GM21717 (cell line): ENCODE measurements at regions not wholly inside any gene's neighbourhood (a gene's known extent, or its start where the extent isn't known, plus 50 kb on each side); places are given as distances from the start of the nearest gene placed in this dataset.
A peak's percentile ranks its signal among the peaks of the same experiment; 100 is the strongest.

ENCODE experiments used
- ATAC-seq: cut with Tn5 transposase; IDR thresholded peaks from one replicate; pipeline ENCODE4 v1.9.1; 2021; ENCODE audit warnings: mild to moderate bottlenecking, moderate library complexity; ENCODE audit not compliant: unreplicated experiment

- ATAC-seq = no peak
Measured at GRCh38 chr6:159100395-159101182, 55.8 kb upstream of the TAGAP start.

GRCh38 chr6:159099961-159100360, 55.2 kb upstream of the TAGAP start:
- ATAC-seq = no peak

GRCh38 chr6:159099276-159099675, 54.5 kb upstream of the TAGAP start:
- ATAC-seq = no peak

GRCh38 chr6:159098636-159099106, 53.9 kb upstream of the TAGAP start:
- no peak for ATAC-seq

- no peak for ATAC-seq
Measured at GRCh38 chr6:159097256-159097655, 52.5 kb upstream of the TAGAP start.

- no peak for ATAC-seq
Measured at GRCh38 chr6:159095616-159096015, 50.8 kb upstream of the TAGAP start.

GRCh38 chr6:159094444-159095252, 49.9 kb upstream of the TAGAP start:
- peak; percentile 68 for ATAC-seq
